PC-9 (cell line): ENCODE measurements at regions not wholly inside any gene's neighbourhood (a gene's known extent, or its start where the extent isn't known, plus 50 kb on each side); places are given as distances from the start of the nearest gene placed in this dataset.

Experiments
- BruUV-seq: library from RNA; stranded (reverse); fragments of 400-500 nt; replicated peaks from 2 replicates; lab custom pipeline; 2021; lab: Mats Ljungman, UMichigan
- CTCF ChIA-PET: fragments of 300-600 bp; sonication (Branson Sonifier 250); formaldehyde crosslinking; loops from one replicate; lab custom pipeline; 2022; ENCODE audit warnings: antibody characterized with exemption; lab: Charles Lee
- POLR2A ChIA-PET: fragments of 300-600 bp; sonication (Branson Sonifier 250); formaldehyde crosslinking; loops from one replicate; lab custom pipeline; 2022; ENCODE audit warnings: antibody characterized with exemption; ENCODE audit not compliant: unreplicated experiment; lab: Charles Lee
- DNase-seq, 2 experiments: peaks; one replicate each; pipeline versions ENCODE4 v3.0.0 to v3.0.0-alpha.2; 2015 to 2022; ENCODE audit warnings: mixed read lengths in 1 of 2
- H2AFZ ChIP-seq: fragments of 200-600 bp; sonication (generic); 2 replicates; pipeline ENCODE4 v1.8.1; 2017; ENCODE audit warnings: antibody characterized with exemption
- H3F3A ChIP-seq: fragments of 200-600 bp; sonication (generic); 2 replicates; pipeline ENCODE4 v1.8.1; 2017; ENCODE audit warnings: antibody characterized with exemption, mild to moderate bottlenecking, low read depth; ENCODE audit not compliant: insufficient read depth
- H3K27ac ChIP-seq: fragments of 200-600 bp; sonication (generic); 2 replicates; pipeline ENCODE4 v1.6.1; 2016; ENCODE audit warnings: mixed run types
- H3K27me3 ChIP-seq: fragments of 200-600 bp; sonication (generic); 2 replicates; pipeline ENCODE4 v1.6.1; 2016; ENCODE audit warnings: low read depth, mixed run types; ENCODE audit not compliant: insufficient read depth
- H3K36me3 ChIP-seq: fragments of 200-600 bp; sonication (generic); 2 replicates; pipeline ENCODE4 v1.6.1; 2016; ENCODE audit warnings: low read depth, mixed run types
- H3K4me1 ChIP-seq: fragments of 200-600 bp; sonication (generic); replicated peaks from 2 replicates; pipeline ENCODE4 v1.6.1; 2016; ENCODE audit warnings: mixed run types; ENCODE audit not compliant: insufficient read depth
- H3K4me2 ChIP-seq: fragments of 200-600 bp; sonication (generic); 2 replicates; pipeline ENCODE4 v1.6.1; 2017; ENCODE audit warnings: mixed run types
- H3K4me3 ChIP-seq: fragments of 200-600 bp; sonication (generic); 2 replicates; pipeline ENCODE4 v1.6.1; 2016; ENCODE audit warnings: mixed run types
- H3K79me2 ChIP-seq: fragments of 200-600 bp; sonication (generic); 2 replicates; pipeline ENCODE4 v1.6.1; 2017; ENCODE audit warnings: low read depth, mixed run types
- H3K9me2 ChIP-seq: fragments of 200-600 bp; sonication (generic); 2 replicates; pipeline ENCODE4 v1.8.1; 2017; ENCODE audit warnings: mild to moderate bottlenecking; ENCODE audit not compliant: insufficient read depth
- H3K9me3 ChIP-seq: fragments of 200-600 bp; sonication (generic); 2 replicates; pipeline ENCODE4 v1.8.1; 2016; ENCODE audit warnings: low read depth; ENCODE audit not compliant: insufficient read depth
- H4K20me1 ChIP-seq: fragments of 200-600 bp; sonication (generic); 2 replicates; pipeline ENCODE4 v1.8.1; 2017; ENCODE audit not compliant: insufficient read depth
- CTCF ChIP-seq: fragments of 200-600 bp; sonication (generic); conservative IDR thresholded peaks from 2 replicates; pipeline ENCODE4 v1.6.1; 2017; ENCODE audit warnings: mixed run types, antibody characterized with exemption, mild to moderate bottlenecking, moderate library complexity
- EZH2 ChIP-seq: fragments of 200-600 bp; sonication (generic); IDR thresholded peaks from 2 replicates; pipeline ENCODE4 v1.8.0; 2017; ENCODE audit warnings: antibody characterized with exemption, low read depth
- intact Hi-C: fragments of 100-400 bp; cut with micrococcal nuclease; formaldehyde crosslinking; loops from one replicate; pipeline ENCODE4 v1.10.0; 2022; ENCODE audit not compliant: unreplicated experiment

- no peaks in the 10 kb centered on the region for H3K27me3 ChIP-seq
- no peaks in the 10 kb centered on the region for H3K79me2 ChIP-seq
- H3K4me2 ChIP-seq = no peak overlapping the region
- H3K4me3 ChIP-seq = no peak overlapping the region
- DNase-seq = no peak
- no TSS peak for BruUV-seq
- peaks cover 44% of the 10 kb centered on the region for H3K4me1 ChIP-seq
- ChIA-PET CTCF (interaction anchor here (0.6 kb wide), 1 partner anchor 9 kb away, joined by 8 read pairs; no protein-coding TSS in a partner anchor), POLR2A (no interaction called here)
- H3K27ac ChIP-seq = no peak overlapping the region
- H3K9me3 ChIP-seq = no peaks in the 10 kb centered on the region
- peaks cover 4% of the 10 kb centered on the region; the same call in 1 of the 2 replicates for H3F3A ChIP-seq
- no peak overlapping the region for H2AFZ ChIP-seq
- no peaks in the 10 kb centered on the region for H3K9me2 ChIP-seq
- no peak for TF ChIP-seq CTCF
- TF ChIP-seq EZH2 = no peak
- H3K36me3 ChIP-seq = no peaks in the 10 kb centered on the region
- H4K20me1 ChIP-seq = no peaks in the 10 kb centered on the region
- intact Hi-C loops = no loop called here
Observed at GRCh38 chr21:41666641-41667081, 100.2 kb downstream of the RIPK4 start.

GRCh38 chr21:41665766-41666595, 100.9 kb downstream of the RIPK4 start:
- 0 out of 2 replicates have a peak overlapping the region, but pooled peaks have one; percentile 67 for H3K4me2 ChIP-seq
- no peaks in the 10 kb centered on the region for H3K9me3 ChIP-seq
- H4K20me1 ChIP-seq = no peaks in the 10 kb centered on the region
- no peak for DNase-seq
- CTCF ChIA-PET = interaction anchor here (0.6 kb wide), 1 partner anchor 8 kb away, joined by 8 read pairs; no protein-coding TSS in a partner anchor
- no peak overlapping the region for H3K4me3 ChIP-seq
- H3F3A ChIP-seq = peaks cover 4% of the 10 kb centered on the region
- TF ChIP-seq CTCF (no peak), EZH2 (no peak)
- peaks cover 41% of the 10 kb centered on the region for H3K4me1 ChIP-seq
- no peak overlapping the region for H3K27ac ChIP-seq
- BruUV-seq = no TSS peak
- POLR2A ChIA-PET = no interaction called here
- H3K27me3 ChIP-seq = no peaks in the 10 kb centered on the region
- intact Hi-C loops = loop anchor here (2.0 kb wide), 1 partner anchor 13 kb away; no protein-coding TSS in a partner anchor
- no peaks in the 10 kb centered on the region for H3K36me3 ChIP-seq
- H3K79me2 ChIP-seq = no peaks in the 10 kb centered on the region
- H2AFZ ChIP-seq = no peak overlapping the region
- H3K9me2 ChIP-seq = no peaks in the 10 kb centered on the region

- intact Hi-C loops = loop anchor here (2.0 to 5.0 kb wide), 2 partner anchors 14 to 53 kb away; no protein-coding TSS in a partner anchor
- no peaks in the 10 kb centered on the region for H3K36me3 ChIP-seq
- peaks cover 48% of the 10 kb centered on the region for H3K4me1 ChIP-seq
- POLR2A ChIA-PET = interaction anchor here (0.6 to 1.6 kb wide), 3 partner anchors 13 to 261 kb away, joined by 4 to 12 read pairs (median 6); no protein-coding TSS in a partner anchor
- H3K4me3 ChIP-seq = no peak overlapping the region
- H3K27me3 ChIP-seq = no peaks in the 10 kb centered on the region
- TF ChIP-seq EZH2 (no peak), CTCF (no peak)
- peak overlapping the region; percentile 67 for H3K4me2 ChIP-seq
- CTCF ChIA-PET = interaction anchor here (0.6 to 0.7 kb wide), 2 partner anchors 13 to 103 kb away, joined by 3 to 4 read pairs; no protein-coding TSS in a partner anchor
- no peak overlapping the region for H2AFZ ChIP-seq
- no peaks in the 10 kb centered on the region for H3K79me2 ChIP-seq
- no peaks in the 10 kb centered on the region for H4K20me1 ChIP-seq
- peaks cover 9% of the 10 kb centered on the region for H3F3A ChIP-seq
- peak in 1 of 2 experiments; percentile 77 for DNase-seq
- peak overlapping the region; percentile 68 for H3K27ac ChIP-seq
- no TSS peak for BruUV-seq
- no peaks in the 10 kb centered on the region for H3K9me3 ChIP-seq
- no peaks in the 10 kb centered on the region for H3K9me2 ChIP-seq
Observed at GRCh38 chr21:41664881-41665765, 101.7 kb downstream of the RIPK4 start.
